ENCODE measurements at regions not wholly inside any gene's neighbourhood (a gene's known extent, or its start where the extent isn't known, plus 50 kb on each side); places are given as distances from the start of the nearest gene placed in this dataset.

GRCh38 chr6:40915165-40915564, 123.9 kb downstream of the UNC5CL start:
- Histone ChIP-seq H3K23me2 (ENCODE audit: low read depth, low read length) (no peaks in the 10 kb centered on the region), H3K4me3 (ENCODE audit: extremely low read depth in 1 of 4, insufficient read depth in 2 of 4, low read depth in 3 of 4, low read length in 4 of 4) (no peak overlapping the region), H3K27ac (ENCODE audit: low read depth, low read length) (no peak overlapping the region), H3K36me3 (ENCODE audit: control insufficient read depth in 2 of 4, insufficient read depth in 4 of 4, low read length in 3 of 4) (no peaks in the 10 kb centered on the region), H2BK15ac (ENCODE audit: low read length) (no peak overlapping the region), H3K9me3 (ENCODE audit: insufficient read depth in 2 of 2, low read depth in 1 of 2, low read length in 1 of 2) (no peaks in the 10 kb centered on the region), H3K18ac (ENCODE audit: extremely low read depth, low read length) (no peak overlapping the region), H3K23ac (ENCODE audit: insufficient read length) (no peak overlapping the region), H2BK12ac (ENCODE audit: low read depth, low read length) (no peak overlapping the region), H3K79me1 (ENCODE audit: low read depth, low read length) (no peaks in the 10 kb centered on the region), H3K56ac (replicated peaks; ENCODE audit: insufficient read length, low read depth, low read length) (no peak overlapping the region), H4K91ac (replicated peaks; ENCODE audit: insufficient read length, low read length) (no peak overlapping the region), H2BK5ac (ENCODE audit: low read depth, low read length) (no peak overlapping the region), H3K4me2 (ENCODE audit: insufficient read depth in 1 of 2, low read depth in 2 of 2, low read length in 2 of 2) (no peak overlapping the region), H3K4ac (replicated peaks; ENCODE audit: insufficient read length, low read depth, low read length) (no peak overlapping the region), H4K5ac (ENCODE audit: insufficient read length, low read depth, low read length) (no peak overlapping the region), H4K20me1 (replicated peaks in 1 of 2; ENCODE audit: control insufficient read depth in 1 of 2, insufficient read depth in 2 of 2, low read length in 2 of 2) (no peaks in the 10 kb centered on the region), H2AFZ (ENCODE audit: low read length) (no peak overlapping the region), H3K79me2 (ENCODE audit: control insufficient read depth in 1 of 2, insufficient read depth in 2 of 2, low read length in 2 of 2) (no peaks in the 10 kb centered on the region), H3K27me3 (replicated peaks in 1 of 4; ENCODE audit: control insufficient read depth in 3 of 4, extremely low read depth in 1 of 4, insufficient read depth in 3 of 4, low read length in 3 of 4) (peaks cover 0 to 5% (median 0%) of the 10 kb centered on the region in 4 experiments; a peak in 1 of 7 replicates), H3K14ac (ENCODE audit: insufficient read length) (no peak overlapping the region), H3K4me1 (replicated peaks in 1 of 4; ENCODE audit: control insufficient read depth in 3 of 4, insufficient read depth in 4 of 4, low read length in 3 of 4) (peaks cover 0 to 12% (median 2%) of the 10 kb centered on the region in 4 experiments; a peak in 4 of 7 replicates), H4K8ac (ENCODE audit: extremely low read depth, insufficient read depth, low read length) (no peak overlapping the region), H3K9ac (replicated peaks in 1 of 4; ENCODE audit: extremely low read depth in 1 of 4, low read depth in 3 of 4, low read length in 3 of 4) (no peak overlapping the region), H2BK120ac (replicated peaks; ENCODE audit: low read depth, low read length) (no peak overlapping the region), H2AK5ac (ENCODE audit: low read depth, low read length) (no peak overlapping the region), H2BK20ac (ENCODE audit: low read length) (no peak overlapping the region)
- ChIA-PET CTCF (ENCODE audit: partially characterized antibody) (interaction anchor here (1.1 to 6.0 kb wide), 5 partner anchors 9 to 115 kb away, joined by 4 to 33 read pairs (median 10); no protein-coding TSS in a partner anchor), POLR2A (ENCODE audit: partially characterized antibody) (no interaction called here)
- FAIRE-seq (no peak), DNase-seq (ENCODE audit: low read depth in 1 of 2, low spot score in 2 of 2) (no peak)
- TF ChIP-seq CTBP2 (IDR thresholded peaks at IDR 0.05; ENCODE audit: borderline replicate concordance, insufficient read depth, insufficient read length, low read length) (no peak), POLR2A (IDR thresholded peaks at IDR 0.05; ENCODE audit: control extremely low read depth in 1 of 2, low read depth in 2 of 2, low read length in 2 of 2) (no peak), SP1 (IDR thresholded peaks at IDR 0.05; ENCODE audit: low read depth, low read length) (no peak), MAFK (IDR thresholded peaks at IDR 0.05; ENCODE audit: low read depth, low read length) (no peak), NANOG (IDR thresholded peaks at IDR 0.05; ENCODE audit: insufficient read depth, low read depth, low read length, poor library complexity, severe bottlenecking) (no peak), USF2 (IDR thresholded peaks at IDR 0.05; ENCODE audit: low read length) (no peak), EGR1 (IDR thresholded peaks at IDR 0.05; ENCODE audit: borderline replicate concordance, low read depth, low read length) (no peak), BRCA1 (IDR thresholded peaks at IDR 0.05; ENCODE audit: low read depth, low read length) (no peak), CHD1 (IDR thresholded peaks at IDR 0.05; ENCODE audit: low read depth, low read length) (no peak), SIN3A (conservative IDR thresholded peaks at IDR 0.05 in 1 of 2, IDR thresholded peaks at IDR 0.05 in 1 of 2; ENCODE audit: low read depth in 1 of 2, low read length in 2 of 2) (no peak), SRF (IDR thresholded peaks at IDR 0.05; ENCODE audit: low read depth, low read length) (no peak), ZNF274 (IDR thresholded peaks at IDR 0.05; ENCODE audit: borderline replicate concordance, extremely low read depth, low read length) (no peak), GABPA (IDR thresholded peaks at IDR 0.05; ENCODE audit: borderline replicate concordance, insufficient read depth, low read length) (no peak), CHD2 (IDR thresholded peaks at IDR 0.05; ENCODE audit: low read length) (no peak)
